ENCODE measurements at regions not wholly inside any gene's neighbourhood (a gene's known extent, or its start where the extent isn't known, plus 50 kb on each side); places are given as distances from the start of the nearest gene placed in this dataset.

- WGBS, result 100% methylated on average over 6 of the region's 6 CpGs
- TF ChIP-seq EP300 (IDR thresholded peaks at IDR 0.05) (no peak), POLR2A (IDR thresholded peaks at IDR 0.05; ENCODE audit: low read depth) (no peak), CTCF (IDR thresholded peaks at IDR 0.05) (no peak), POLR2AphosphoS5 (IDR thresholded peaks at IDR 0.05) (no peak)
- intact Hi-C loops (cut with DNase I), result no loop called here
Measured at GRCh38 chr4:123060039-123060770, 137.8 kb upstream of the NUDT6 start.

DNA sequence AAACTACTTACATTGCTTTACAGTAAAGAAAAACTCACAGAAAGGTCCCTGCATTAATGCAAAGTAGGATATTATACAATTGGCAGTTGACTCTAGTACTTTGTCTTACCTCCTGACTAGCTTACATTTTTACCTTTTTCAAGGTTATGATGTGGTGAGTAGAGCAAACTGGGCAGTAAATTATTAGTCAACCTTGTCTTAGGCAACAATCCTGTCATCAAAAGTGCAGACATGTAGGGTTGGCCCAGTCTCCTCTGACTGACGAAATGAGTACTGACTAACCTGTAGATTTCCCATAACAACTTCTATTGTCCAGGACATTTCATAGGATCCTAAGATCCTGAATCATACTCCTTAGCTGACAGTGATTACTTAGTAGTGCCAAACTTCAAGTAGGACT is 142.0 kb upstream of the NUDT6 start:
- no peaks in the 10 kb centered on the region for H3K4me1 ChIP-seq

More at GRCh38 chr4:123060039-123060770, 137.8 kb upstream of the NUDT6 start:
- H3K27ac ChIP-seq (replicated peaks in 1 of 4), result no peak overlapping the region
- H3K9me3 ChIP-seq, result no peaks in the 10 kb centered on the region
- H3K36me3 ChIP-seq, result peaks cover 0 to 11% (median 7%) of the 10 kb centered on the region in 4 donors
- no peaks in the 10 kb centered on the region for H3K27me3 ChIP-seq
- no peak overlapping the region for H3K4me3 ChIP-seq
- H3K4me1 ChIP-seq, result no peaks in the 10 kb centered on the region
- DNase-seq (ENCODE audit: extremely low spot score), result no peak

DNA sequence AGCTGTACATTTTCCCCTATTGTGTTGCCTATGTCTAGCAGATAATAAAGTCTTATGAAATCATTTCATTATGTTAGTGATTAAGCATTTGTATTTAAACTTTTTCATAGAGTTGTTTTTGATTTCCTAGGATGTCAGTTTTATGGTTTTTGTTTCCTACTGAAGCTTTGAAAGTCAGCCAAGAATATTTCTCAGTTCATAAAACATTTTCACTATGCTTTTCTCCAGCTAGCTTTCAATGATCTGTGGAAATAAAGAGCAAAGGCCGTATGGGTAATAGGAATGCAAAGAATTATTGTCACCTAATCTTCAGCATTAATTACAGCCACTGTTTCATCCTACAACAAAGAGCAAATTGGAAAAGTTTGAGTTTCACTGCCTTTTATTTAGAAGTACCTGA is 145.7 kb upstream of the NUDT6 start:
- no peak overlapping the region for H3K27ac ChIP-seq (replicated peaks in 1 of 4)
- no peaks in the 10 kb centered on the region for H3K27me3 ChIP-seq
- intact Hi-C loops (cut with DNase I), result no loop called here
- H3K4me1 ChIP-seq, result no peaks in the 10 kb centered on the region
- H3K9me3 ChIP-seq, result no peaks in the 10 kb centered on the region
- H3K4me3 ChIP-seq, result no peak overlapping the region
- no peaks in the 10 kb centered on the region for H3K36me3 ChIP-seq
- no peak for DNase-seq (ENCODE audit: extremely low spot score)
- WGBS, result 48% methylated on average over 1 of the region's 1 CpG
- TF ChIP-seq POLR2AphosphoS5 (IDR thresholded peaks at IDR 0.05) (no peak), POLR2A (IDR thresholded peaks at IDR 0.05; ENCODE audit: low read depth) (no peak), EP300 (IDR thresholded peaks at IDR 0.05) (no peak), CTCF (IDR thresholded peaks at IDR 0.05) (no peak)

More for the DNA sequence above, 142.0 kb upstream of the NUDT6 start:
- DNase-seq (ENCODE audit: extremely low spot score), result no peak
- H3K4me3 ChIP-seq, result no peak overlapping the region
- H3K9me3 ChIP-seq, result no peaks in the 10 kb centered on the region
- 90% methylated on average over 1 of the region's 1 CpG for WGBS
- TF ChIP-seq POLR2AphosphoS5 (IDR thresholded peaks at IDR 0.05), result no peak
- TF ChIP-seq CTCF (IDR thresholded peaks at IDR 0.05), result no peak
- no peak for TF ChIP-seq POLR2A (IDR thresholded peaks at IDR 0.05; ENCODE audit: low read depth)
- no peak for TF ChIP-seq EP300 (IDR thresholded peaks at IDR 0.05)
- peaks cover 0 to 11% (median 7%) of the 10 kb centered on the region in 4 donors for H3K36me3 ChIP-seq
- no peaks in the 10 kb centered on the region for H3K27me3 ChIP-seq
- no peak overlapping the region for H3K27ac ChIP-seq (replicated peaks in 1 of 4)
- intact Hi-C loops (cut with DNase I), result no loop called here

- WGBS, result 85% methylated on average over 1 of the region's 1 CpG
Measured at GRCh38 chr4:123072060-123072459, 149.7 kb upstream of the NUDT6 start.

More at GRCh38 chr4:123072060-123072459, 149.7 kb upstream of the NUDT6 start:
- Histone ChIP-seq H3K27ac (replicated peaks in 1 of 4) (no peak overlapping the region), H3K4me1 (no peaks in the 10 kb centered on the region), H3K9me3 (no peaks in the 10 kb centered on the region), H3K4me3 (no peak overlapping the region), H3K36me3 (no peaks in the 10 kb centered on the region), H3K27me3 (no peaks in the 10 kb centered on the region)
- no peak for DNase-seq (ENCODE audit: extremely low spot score)
- no peak for TF ChIP-seq POLR2AphosphoS5 (IDR thresholded peaks at IDR 0.05)
- TF ChIP-seq POLR2A (IDR thresholded peaks at IDR 0.05; ENCODE audit: low read depth), result no peak
- no peak for TF ChIP-seq EP300 (IDR thresholded peaks at IDR 0.05)
- no peak for TF ChIP-seq CTCF (IDR thresholded peaks at IDR 0.05)
- intact Hi-C loops (cut with DNase I), result no loop called here

All from esophagus muscularis mucosa (tissue), 4 donors.